ENCODE measurements at regions not wholly inside any gene's neighbourhood (a gene's known extent, or its start where the extent isn't known, plus 50 kb on each side); places are given as distances from the start of the nearest gene placed in this dataset.
"Not testable (repeated sequence)": the region's sequence is repeated elsewhere in the genome, so short reads cannot be mapped to it uniquely, and the experiment has no call there.

GRCh38 chr1:148211191-148211590 lies 59.1 kb upstream of the NBPF11 start:
- TF ChIP-seq CTCF (IDR thresholded peaks at IDR 0.05); EP300 (IDR thresholded peaks at IDR 0.05; ENCODE audit: low read depth): not testable (repeated sequence)

All from transverse colon (tissue), 3 donors.